NB4 (cell line): ENCODE measurements at regions not wholly inside any gene's neighbourhood (a gene's known extent, or its start where the extent isn't known, plus 50 kb on each side); places are given as distances from the start of the nearest gene placed in this dataset.
"Not testable (repeated sequence)": the region's sequence is repeated elsewhere in the genome, so short reads cannot be mapped to it uniquely, and the experiment has no call there.

Experiments
- DNase-seq: peaks from one replicate; pipeline ENCODE4 v3.0.0; 2010; ENCODE audit warnings: low read depth
- H3K4me3 ChIP-seq: one replicate; pipeline ENCODE4 v1.5.1; 2011; ENCODE audit warnings: mild to moderate bottlenecking, low read depth, low read length, moderate library complexity
- MYC ChIP-seq: IDR thresholded peaks from 2 replicates; pipeline ENCODE4 v1.6.1; 2011; ENCODE audit warnings: low read depth, low read length
- POLR2A ChIP-seq: IDR thresholded peaks from 2 replicates; pipeline ENCODE4 v1.6.1; 2011; ENCODE audit warnings: mild to moderate bottlenecking; ENCODE audit not compliant: insufficient read length; ENCODE audit errors: extremely low read depth
- TF ChIP-seq, protein P1 (sequence below): IDR thresholded peaks from 2 replicates; pipeline ENCODE4 v1.6.1; 2011; ENCODE audit warnings: low read depth, low read length
- TF ChIP-seq, protein P2 (sequence below): IDR thresholded peaks from one replicate; pipeline ENCODE4 v1.5.1; 2012; ENCODE audit warnings: low read depth, low read length

DNA sequence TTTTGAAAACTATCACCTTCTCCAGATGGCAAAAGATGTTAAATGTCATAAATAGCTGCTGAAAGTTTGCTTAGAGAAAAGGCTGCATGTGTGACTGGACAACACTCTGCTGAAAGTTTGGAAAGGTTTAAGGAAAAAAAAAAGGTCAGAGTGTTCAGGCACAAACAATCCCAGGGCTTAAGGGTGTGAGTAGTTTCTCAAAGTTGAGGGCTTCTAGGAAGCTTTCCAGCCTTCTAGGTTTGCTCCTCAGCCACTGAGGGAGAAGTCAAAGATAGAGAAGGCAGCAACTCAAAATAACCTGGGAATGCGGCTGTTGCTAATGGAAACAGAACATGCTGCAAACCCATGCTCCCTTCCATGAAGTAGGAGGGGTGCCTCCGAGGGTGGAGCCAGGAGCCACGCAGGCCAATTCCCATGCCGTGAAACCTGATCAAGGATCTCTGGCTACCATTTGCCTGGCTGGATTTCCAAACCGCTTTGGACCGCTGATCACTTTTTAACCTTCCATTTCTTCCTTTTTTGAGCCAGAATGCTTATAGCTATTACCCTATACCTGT is 88.0 kb downstream of the TEX51 start:
- no peak for DNase-seq

DNA sequence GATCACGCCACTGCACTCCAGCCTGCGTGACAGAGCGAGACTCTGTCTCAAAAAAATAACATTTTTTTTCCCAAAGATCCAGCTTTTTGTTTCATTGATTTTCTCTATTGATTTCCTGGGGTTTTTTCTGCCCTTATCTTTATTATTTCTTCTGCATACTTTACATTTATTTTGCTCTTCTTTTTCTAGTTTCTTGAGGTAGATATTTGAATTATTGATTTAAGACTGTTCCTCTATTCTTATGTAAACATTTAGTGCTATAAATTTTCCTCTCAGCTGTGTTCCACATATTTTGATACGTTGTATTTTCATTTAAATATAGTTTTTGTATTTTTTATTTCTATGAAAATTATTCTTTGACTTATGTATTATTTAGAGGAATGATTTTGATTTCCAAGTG is 89.8 kb downstream of the TEX51 start:
- no peak for TF ChIP-seq POLR2A
- TF ChIP-seq, protein P1, sequence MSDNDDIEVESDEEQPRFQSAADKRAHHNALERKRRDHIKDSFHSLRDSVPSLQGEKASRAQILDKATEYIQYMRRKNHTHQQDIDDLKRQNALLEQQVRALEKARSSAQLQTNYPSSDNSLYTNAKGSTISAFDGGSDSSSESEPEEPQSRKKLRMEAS, result no peak
- TF ChIP-seq, protein P2, sequence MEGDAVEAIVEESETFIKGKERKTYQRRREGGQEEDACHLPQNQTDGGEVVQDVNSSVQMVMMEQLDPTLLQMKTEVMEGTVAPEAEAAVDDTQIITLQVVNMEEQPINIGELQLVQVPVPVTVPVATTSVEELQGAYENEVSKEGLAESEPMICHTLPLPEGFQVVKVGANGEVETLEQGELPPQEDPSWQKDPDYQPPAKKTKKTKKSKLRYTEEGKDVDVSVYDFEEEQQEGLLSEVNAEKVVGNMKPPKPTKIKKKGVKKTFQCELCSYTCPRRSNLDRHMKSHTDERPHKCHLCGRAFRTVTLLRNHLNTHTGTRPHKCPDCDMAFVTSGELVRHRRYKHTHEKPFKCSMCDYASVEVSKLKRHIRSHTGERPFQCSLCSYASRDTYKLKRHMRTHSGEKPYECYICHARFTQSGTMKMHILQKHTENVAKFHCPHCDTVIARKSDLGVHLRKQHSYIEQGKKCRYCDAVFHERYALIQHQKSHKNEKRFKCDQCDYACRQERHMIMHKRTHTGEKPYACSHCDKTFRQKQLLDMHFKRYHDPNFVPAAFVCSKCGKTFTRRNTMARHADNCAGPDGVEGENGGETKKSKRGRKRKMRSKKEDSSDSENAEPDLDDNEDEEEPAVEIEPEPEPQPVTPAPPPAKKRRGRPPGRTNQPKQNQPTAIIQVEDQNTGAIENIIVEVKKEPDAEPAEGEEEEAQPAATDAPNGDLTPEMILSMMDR, result no peak
- no peak for TF ChIP-seq MYC
- no peak for DNase-seq
- H3K4me3 ChIP-seq, result no peak overlapping the region

More for the DNA sequence above, 88.0 kb downstream of the TEX51 start:
- no peak overlapping the region for H3K4me3 ChIP-seq
- TF ChIP-seq POLR2A (no peak), MYC (no peak)
- TF ChIP-seq, protein P2, result no peak
- TF ChIP-seq, protein P1, result no peak

DNA sequence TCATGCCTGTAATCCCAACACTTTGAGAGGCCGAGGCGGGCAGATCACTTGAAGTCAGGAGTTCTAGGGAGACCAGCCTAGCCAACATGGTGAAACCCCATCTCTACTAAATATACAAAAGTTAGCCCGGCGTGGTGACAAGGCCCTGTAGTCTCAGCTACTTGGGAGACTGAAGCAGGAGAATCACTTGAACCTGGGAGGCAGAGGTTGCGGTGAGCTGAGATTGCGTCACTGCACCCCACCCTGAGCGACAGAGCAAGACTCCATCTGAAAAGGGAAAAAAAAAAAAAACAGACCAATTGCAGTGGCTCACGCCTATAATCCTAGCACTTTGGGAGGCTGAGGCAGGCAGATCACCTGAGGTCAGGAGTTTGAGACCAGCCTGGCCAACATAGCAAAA is 90.4 kb downstream of the TEX51 start:
- DNase-seq, H3K4me3 ChIP-seq: not testable (repeated sequence)

DNA sequence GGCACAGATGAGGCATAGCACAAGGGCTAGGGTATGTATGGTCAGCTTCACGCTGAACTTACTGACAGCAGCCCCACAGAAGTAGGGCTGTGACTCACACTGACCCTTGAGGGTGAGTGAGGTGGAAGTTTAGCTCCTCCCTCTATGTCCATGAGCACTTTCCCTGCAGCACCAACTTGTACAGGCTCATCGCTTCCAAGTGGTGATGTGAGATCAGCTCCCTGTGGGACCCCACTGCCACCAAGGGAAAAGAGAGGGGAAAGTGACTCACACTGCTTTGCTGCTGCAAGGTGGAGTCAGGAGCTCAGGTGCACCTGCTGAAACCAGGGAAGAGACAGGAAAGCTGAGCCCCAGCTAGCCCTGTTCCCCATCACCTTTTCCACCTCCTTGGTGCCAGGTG is 91.5 kb downstream of the TEX51 start:
- TF ChIP-seq MYC (no peak), POLR2A (no peak)
- TF ChIP-seq, protein P1, result no peak
- TF ChIP-seq, protein P2, result no peak
- H3K4me3 ChIP-seq, result no peak overlapping the region
- no peak for DNase-seq

DNA sequence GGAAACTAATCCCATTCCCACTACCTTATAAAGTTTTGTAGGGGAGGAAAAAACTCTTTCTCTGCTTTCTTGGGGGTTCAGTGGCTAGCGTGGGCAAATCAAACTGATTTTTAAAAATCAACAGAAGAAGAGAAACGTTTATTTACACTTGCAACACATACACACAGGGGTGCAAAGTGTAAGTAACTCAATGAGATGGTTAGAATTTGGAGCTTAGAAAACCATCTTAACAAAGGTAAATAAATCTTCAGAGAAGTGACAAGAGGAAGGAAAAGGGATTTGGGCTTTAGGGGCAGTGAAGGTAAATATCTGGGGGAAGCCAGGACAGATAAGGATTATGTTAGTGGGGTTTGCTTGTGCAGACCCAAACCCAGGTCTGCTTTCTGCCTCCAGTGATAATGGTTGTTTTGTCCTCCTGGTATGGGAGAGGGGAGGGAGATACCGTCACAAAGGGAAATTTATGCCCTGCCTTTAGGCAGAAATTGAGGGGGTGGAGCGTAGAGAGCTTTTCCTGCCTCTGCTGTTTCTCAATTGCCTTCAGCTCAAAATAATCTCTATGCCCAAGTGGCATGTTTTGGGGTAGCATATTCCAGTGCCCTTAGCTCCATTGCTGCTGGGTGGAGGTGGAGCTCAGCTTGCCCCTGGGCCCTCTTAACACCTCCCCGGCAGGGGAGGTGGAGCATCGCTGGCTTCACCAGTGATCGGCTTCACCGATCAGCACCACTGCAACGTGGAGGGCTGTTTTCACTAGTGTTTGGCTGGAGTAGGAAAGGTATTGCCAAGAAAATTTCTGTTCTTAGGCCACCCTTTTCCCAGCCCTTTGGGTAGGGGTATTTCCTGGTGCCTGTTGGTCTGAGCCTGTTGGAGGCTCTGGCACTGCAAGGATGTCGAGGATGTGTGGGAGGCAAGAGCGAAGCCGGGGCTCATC is 92.2 kb downstream of the TEX51 start:
- TF ChIP-seq MYC, result no peak
- TF ChIP-seq, protein P2, result no peak
- TF ChIP-seq, protein P1, result no peak
- DNase-seq, result no peak
- H3K4me3 ChIP-seq, result no peak overlapping the region

DNA sequence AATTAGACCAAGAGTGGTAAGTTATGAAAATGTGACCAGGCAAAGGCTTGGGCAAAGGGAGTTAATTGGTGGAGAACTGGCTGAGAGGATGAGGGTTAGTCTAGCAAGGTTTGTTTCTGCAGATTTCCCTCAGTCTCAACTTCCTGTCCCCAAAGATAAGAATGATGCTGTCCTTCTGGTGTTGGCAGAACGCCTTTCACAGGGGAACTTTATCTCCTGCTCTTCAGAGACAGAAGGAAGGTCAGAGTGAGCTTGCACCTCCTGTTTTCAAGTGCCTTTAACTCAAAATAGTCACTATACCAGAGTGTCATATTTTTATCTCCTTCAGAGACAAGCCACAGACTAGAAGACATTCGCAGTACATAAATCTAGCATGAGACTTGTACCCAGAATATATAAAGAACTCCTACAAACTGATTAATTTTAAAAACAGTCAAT is 95.7 kb downstream of the TEX51 start:
- H3K4me3 ChIP-seq, result no peak overlapping the region
- DNase-seq, result no peak

More for the DNA sequence above, 95.7 kb downstream of the TEX51 start:
- TF ChIP-seq, protein P1, result no peak
- TF ChIP-seq, protein P2, result no peak
- no peak for TF ChIP-seq POLR2A
- TF ChIP-seq MYC, result no peak
